Choroid plexus epithelial cell (primary cell): ENCODE measurements at regions not wholly inside any gene's neighbourhood (a gene's known extent, or its start where the extent isn't known, plus 50 kb on each side); places are given as distances from the start of the nearest gene placed in this dataset.

Experiments used
- DNase-seq: peaks from one replicate; pipeline ENCODE4 v3.0.0-alpha.2; 2010; ENCODE audit warnings: low read depth
- H3K4me3 ChIP-seq: 2 replicates; pipeline ENCODE4 v1.5.1; 2011; ENCODE audit warnings: low read depth, mild to moderate bottlenecking, control low read depth, low read length, moderate library complexity
- CTCF ChIP-seq: conservative IDR thresholded peaks from 2 replicates; pipeline ENCODE4 v1.5.1; 2011; ENCODE audit warnings: low read depth, mild to moderate bottlenecking, control low read depth, inconsistent platforms, low read length, moderate library complexity

DNA sequence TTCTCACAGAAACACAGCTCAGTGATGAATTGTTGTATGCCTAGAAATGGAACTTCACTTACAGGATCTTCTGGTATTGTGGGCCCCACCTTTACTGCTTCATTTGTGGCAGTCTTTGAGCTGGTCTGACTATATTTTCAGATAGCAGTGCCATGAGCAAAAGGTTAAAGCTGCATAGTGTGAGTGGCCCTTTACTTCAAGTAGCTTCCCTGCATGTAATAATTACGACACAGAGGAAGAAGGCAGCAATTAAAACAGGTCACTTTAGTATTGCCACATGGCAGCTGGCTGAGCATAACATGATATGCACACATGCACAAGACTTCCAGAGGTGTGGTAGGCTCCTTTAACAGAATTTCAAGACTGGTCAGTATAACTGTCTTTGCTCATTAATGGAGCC is 426.3 kb upstream of the ZEB2 start:
- TF ChIP-seq CTCF, result no peak
- DNase-seq, result peak; percentile 4
- H3K4me3 ChIP-seq, result no peak overlapping the region

DNA sequence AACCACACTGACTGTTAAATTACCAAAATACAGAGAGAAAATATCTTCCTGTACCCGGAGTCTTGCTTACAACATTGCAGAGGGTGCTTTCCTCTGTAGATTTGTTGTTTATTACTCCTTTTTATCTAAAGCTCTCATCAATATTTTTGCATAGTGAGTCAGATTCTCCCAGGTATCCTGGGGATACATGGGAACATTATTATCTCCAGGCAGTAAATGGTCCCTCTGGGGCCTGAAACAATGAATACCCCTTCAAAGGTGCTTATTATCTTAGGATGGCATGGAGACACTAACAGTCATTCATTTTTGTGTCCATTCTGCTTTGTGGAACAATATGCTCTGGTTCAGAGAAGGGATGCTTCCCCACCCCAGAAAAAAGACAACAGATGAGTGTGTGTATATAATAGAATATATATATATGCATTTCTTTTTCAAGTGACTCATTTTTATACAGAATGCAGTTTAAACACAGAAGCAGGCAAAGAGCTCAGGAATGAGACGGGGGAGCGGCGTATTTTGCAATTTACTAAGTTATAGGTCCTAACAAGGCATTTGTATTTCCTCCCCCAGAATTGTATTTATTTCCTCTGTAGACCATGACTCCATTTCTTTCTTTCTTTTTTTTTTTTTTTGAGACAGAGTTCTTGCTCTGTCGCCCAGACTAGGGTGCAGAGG is 424.8 kb upstream of the ZEB2 start:
- peak; percentile 29 for DNase-seq
- no peak for TF ChIP-seq CTCF
- H3K4me3 ChIP-seq, result no peak overlapping the region

GRCh38 chr2:144943986-144944385 is 424.1 kb upstream of the ZEB2 start:
- DNase-seq, result peak; percentile 78
- TF ChIP-seq CTCF, result no peak
- H3K4me3 ChIP-seq, result no peak overlapping the region

GRCh38 chr2:144943293-144943941 is 423.5 kb upstream of the ZEB2 start:
- DNase-seq, result peak; percentile 5
- TF ChIP-seq CTCF, result no peak
- H3K4me3 ChIP-seq, result no peak overlapping the region

DNA sequence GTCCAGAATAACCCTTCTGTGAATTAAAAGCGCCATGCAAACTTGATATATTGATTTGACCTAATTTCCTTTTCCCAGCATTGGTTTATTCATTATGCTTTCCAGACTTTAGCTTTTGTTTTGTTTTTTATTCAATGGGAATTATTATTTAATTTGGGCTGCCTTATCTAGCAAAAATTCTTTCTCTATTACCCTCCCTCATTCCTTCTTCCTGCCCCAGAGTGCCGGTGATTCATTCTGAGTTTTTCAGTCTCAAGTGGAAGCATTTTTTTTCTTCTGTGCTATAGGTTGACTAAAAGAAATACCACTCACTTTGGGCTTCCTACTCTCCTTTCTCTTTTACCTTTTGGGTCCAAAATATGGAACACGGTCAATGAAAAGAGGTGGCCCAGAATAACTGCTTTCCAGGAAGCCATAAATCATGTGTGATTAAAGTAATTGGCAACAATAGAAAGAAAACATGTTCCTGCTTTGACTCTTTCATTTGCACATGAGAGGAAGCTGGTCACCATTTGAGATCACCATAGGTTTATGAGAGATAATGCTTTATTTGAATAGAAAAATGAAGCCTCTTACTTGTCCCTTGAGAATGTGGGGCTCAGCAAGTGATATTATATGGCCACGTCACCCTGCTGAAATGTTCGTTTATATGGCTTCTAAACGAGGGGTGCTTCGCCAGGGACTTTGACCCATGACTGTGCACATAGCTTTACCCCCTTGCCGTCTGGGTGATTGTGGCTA is 422.8 kb upstream of the ZEB2 start:
- no peak for TF ChIP-seq CTCF
- H3K4me3 ChIP-seq, result no peak overlapping the region
- peak; percentile 80 for DNase-seq

DNA sequence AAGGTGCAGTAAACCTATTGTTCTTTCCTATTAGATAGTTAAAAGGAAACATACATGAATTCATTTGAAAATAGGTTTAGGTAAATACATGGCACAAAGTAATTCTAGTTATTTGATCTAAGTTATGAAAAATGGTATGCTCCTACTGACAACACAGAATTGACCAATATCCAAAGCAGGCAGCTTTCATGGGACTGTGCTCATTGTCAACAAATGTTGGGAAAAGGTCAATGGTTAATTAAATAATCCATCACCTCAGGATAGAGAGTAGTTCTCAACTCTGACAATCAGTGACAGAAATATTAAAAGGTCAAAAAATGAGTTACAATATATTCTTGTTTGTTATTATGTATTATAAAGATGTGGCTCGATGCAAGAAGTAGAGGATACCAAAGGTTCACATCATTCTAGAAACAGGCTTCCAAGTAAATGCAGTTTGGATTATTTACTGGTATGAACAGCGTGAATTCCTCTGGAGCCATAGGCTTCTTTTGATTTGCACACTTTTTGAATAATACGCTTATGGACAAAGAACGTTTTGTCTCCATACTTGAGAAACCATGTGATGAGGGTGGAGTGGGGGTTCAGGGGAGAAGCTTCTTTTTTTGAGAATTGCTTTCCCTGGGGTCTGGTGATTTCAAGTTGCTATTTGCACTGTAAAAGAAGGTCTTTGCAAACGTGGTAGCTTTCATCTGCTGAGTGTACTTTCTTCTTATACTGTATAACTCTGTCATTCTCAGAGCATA is 422.0 kb upstream of the ZEB2 start:
- no peak for DNase-seq
- no peak for TF ChIP-seq CTCF
- H3K4me3 ChIP-seq, result no peak overlapping the region
